PC-9 (cell line): ENCODE measurements at regions not wholly inside any gene's neighbourhood (a gene's known extent, or its start where the extent isn't known, plus 50 kb on each side); places are given as distances from the start of the nearest gene placed in this dataset.

Source experiments
- BruUV-seq: library from RNA; stranded (reverse); fragments of 400-500 nt; replicated peaks from 2 replicates; lab custom pipeline; 2021; lab: Mats Ljungman, UMichigan
- CTCF ChIA-PET: fragments of 300-600 bp; sonication (Branson Sonifier 250); formaldehyde crosslinking; loops from one replicate; lab custom pipeline; 2022; ENCODE audit warnings: antibody characterized with exemption; lab: Charles Lee
- POLR2A ChIA-PET: fragments of 300-600 bp; sonication (Branson Sonifier 250); formaldehyde crosslinking; loops from one replicate; lab custom pipeline; 2022; ENCODE audit warnings: antibody characterized with exemption; ENCODE audit not compliant: unreplicated experiment; lab: Charles Lee
- DNase-seq, 2 experiments: peaks; one replicate each; pipeline versions ENCODE4 v3.0.0 to v3.0.0-alpha.2; 2015 to 2022; ENCODE audit warnings: mixed read lengths in 1 of 2
- H2AFZ ChIP-seq: fragments of 200-600 bp; sonication (generic); 2 replicates; pipeline ENCODE4 v1.8.1; 2017; ENCODE audit warnings: antibody characterized with exemption
- H3F3A ChIP-seq: fragments of 200-600 bp; sonication (generic); 2 replicates; pipeline ENCODE4 v1.8.1; 2017; ENCODE audit warnings: antibody characterized with exemption, mild to moderate bottlenecking, low read depth; ENCODE audit not compliant: insufficient read depth
- H3K27ac ChIP-seq: fragments of 200-600 bp; sonication (generic); 2 replicates; pipeline ENCODE4 v1.6.1; 2016; ENCODE audit warnings: mixed run types
- H3K27me3 ChIP-seq: fragments of 200-600 bp; sonication (generic); 2 replicates; pipeline ENCODE4 v1.6.1; 2016; ENCODE audit warnings: low read depth, mixed run types; ENCODE audit not compliant: insufficient read depth
- H3K36me3 ChIP-seq: fragments of 200-600 bp; sonication (generic); 2 replicates; pipeline ENCODE4 v1.6.1; 2016; ENCODE audit warnings: low read depth, mixed run types
- H3K4me1 ChIP-seq: fragments of 200-600 bp; sonication (generic); replicated peaks from 2 replicates; pipeline ENCODE4 v1.6.1; 2016; ENCODE audit warnings: mixed run types; ENCODE audit not compliant: insufficient read depth
- H3K4me2 ChIP-seq: fragments of 200-600 bp; sonication (generic); 2 replicates; pipeline ENCODE4 v1.6.1; 2017; ENCODE audit warnings: mixed run types
- H3K4me3 ChIP-seq: fragments of 200-600 bp; sonication (generic); 2 replicates; pipeline ENCODE4 v1.6.1; 2016; ENCODE audit warnings: mixed run types
- H3K79me2 ChIP-seq: fragments of 200-600 bp; sonication (generic); 2 replicates; pipeline ENCODE4 v1.6.1; 2017; ENCODE audit warnings: low read depth, mixed run types
- H3K9me2 ChIP-seq: fragments of 200-600 bp; sonication (generic); 2 replicates; pipeline ENCODE4 v1.8.1; 2017; ENCODE audit warnings: mild to moderate bottlenecking; ENCODE audit not compliant: insufficient read depth
- H3K9me3 ChIP-seq: fragments of 200-600 bp; sonication (generic); 2 replicates; pipeline ENCODE4 v1.8.1; 2016; ENCODE audit warnings: low read depth; ENCODE audit not compliant: insufficient read depth
- H4K20me1 ChIP-seq: fragments of 200-600 bp; sonication (generic); 2 replicates; pipeline ENCODE4 v1.8.1; 2017; ENCODE audit not compliant: insufficient read depth
- CTCF ChIP-seq: fragments of 200-600 bp; sonication (generic); conservative IDR thresholded peaks from 2 replicates; pipeline ENCODE4 v1.6.1; 2017; ENCODE audit warnings: mixed run types, antibody characterized with exemption, mild to moderate bottlenecking, moderate library complexity
- EZH2 ChIP-seq: fragments of 200-600 bp; sonication (generic); IDR thresholded peaks from 2 replicates; pipeline ENCODE4 v1.8.0; 2017; ENCODE audit warnings: antibody characterized with exemption, low read depth
- intact Hi-C: fragments of 100-400 bp; cut with micrococcal nuclease; formaldehyde crosslinking; loops from one replicate; pipeline ENCODE4 v1.10.0; 2022; ENCODE audit not compliant: unreplicated experiment

- CTCF ChIA-PET = no interaction called here
- no peak overlapping the region for H3K4me3 ChIP-seq
- DNase-seq = no peak
- H3K9me3 ChIP-seq = no peaks in the 10 kb centered on the region
- no peaks in the 10 kb centered on the region for H3F3A ChIP-seq
- no peak overlapping the region for H3K27ac ChIP-seq
- POLR2A ChIA-PET = interaction anchor here (0.6 kb wide), 2 partner anchors 23 to 468 kb away, joined by 3 to 19 read pairs; no protein-coding TSS in a partner anchor
- H4K20me1 ChIP-seq = no peaks in the 10 kb centered on the region
- no peaks in the 10 kb centered on the region for H3K4me1 ChIP-seq
- BruUV-seq = no TSS peak
- TF ChIP-seq CTCF = no peak
- TF ChIP-seq EZH2 = no peak
- H3K79me2 ChIP-seq = no peaks in the 10 kb centered on the region
- H3K27me3 ChIP-seq = no peaks in the 10 kb centered on the region
- no peaks in the 10 kb centered on the region for H3K36me3 ChIP-seq
- intact Hi-C loops = no loop called here
- H3K9me2 ChIP-seq = no peaks in the 10 kb centered on the region
- H3K4me2 ChIP-seq = no peak overlapping the region
- H2AFZ ChIP-seq = no peak overlapping the region
These were observed 373.8 kb upstream of the MMS22L start for GRCh38 chr6:97656706-97657350.

- CTCF ChIA-PET = no interaction called here
- no peaks in the 10 kb centered on the region for H3F3A ChIP-seq
These were observed 375.1 kb upstream of the MMS22L start for GRCh38 chr6:97658090-97658489.

GRCh38 chr6:97663252-97663651, 380.2 kb upstream of the MMS22L start:
- intact Hi-C loops = no loop called here
- ChIA-PET POLR2A (no interaction called here), CTCF (no interaction called here)
- Histone ChIP-seq H3K9me3 (no peaks in the 10 kb centered on the region), H3K27me3 (no peaks in the 10 kb centered on the region), H4K20me1 (no peaks in the 10 kb centered on the region), H3K9me2 (no peaks in the 10 kb centered on the region), H3K79me2 (no peaks in the 10 kb centered on the region), H3K4me3 (no peak overlapping the region), H3K4me1 (no peaks in the 10 kb centered on the region), H3K27ac (no peak overlapping the region), H2AFZ (no peak overlapping the region), H3K4me2 (no peak overlapping the region), H3F3A (no peaks in the 10 kb centered on the region), H3K36me3 (no peaks in the 10 kb centered on the region)
- DNase-seq = no peak
- TF ChIP-seq EZH2 = no peak
- no TSS peak for BruUV-seq

More at GRCh38 chr6:97658090-97658489, 375.1 kb upstream of the MMS22L start:
- no peaks in the 10 kb centered on the region for H4K20me1 ChIP-seq
- H3K4me3 ChIP-seq = no peak overlapping the region
- H3K4me2 ChIP-seq = no peak overlapping the region
- POLR2A ChIA-PET = no interaction called here
- no peaks in the 10 kb centered on the region for H3K9me3 ChIP-seq
- intact Hi-C loops = no loop called here
- no peaks in the 10 kb centered on the region for H3K79me2 ChIP-seq
- H3K36me3 ChIP-seq = no peaks in the 10 kb centered on the region
- H3K27me3 ChIP-seq = no peaks in the 10 kb centered on the region
- DNase-seq = no peak
- no peaks in the 10 kb centered on the region for H3K4me1 ChIP-seq
- TF ChIP-seq EZH2 (no peak), CTCF (no peak)
- no peaks in the 10 kb centered on the region for H3K9me2 ChIP-seq
- no peak overlapping the region for H2AFZ ChIP-seq
- no peak overlapping the region for H3K27ac ChIP-seq
- no TSS peak for BruUV-seq

- Histone ChIP-seq H2AFZ (no peak overlapping the region), H3K9me3 (no peaks in the 10 kb centered on the region), H3K36me3 (no peaks in the 10 kb centered on the region), H3K79me2 (no peaks in the 10 kb centered on the region), H3K4me2 (no peak overlapping the region), H3K9me2 (no peaks in the 10 kb centered on the region), H3F3A (no peaks in the 10 kb centered on the region), H3K27me3 (no peaks in the 10 kb centered on the region), H3K4me1 (no peaks in the 10 kb centered on the region), H3K27ac (no peak overlapping the region), H3K4me3 (no peak overlapping the region), H4K20me1 (no peaks in the 10 kb centered on the region)
- DNase-seq = no peak
- intact Hi-C loops = no loop called here
- no peak for TF ChIP-seq EZH2
- no peak for TF ChIP-seq CTCF
- CTCF ChIA-PET = no interaction called here
- POLR2A ChIA-PET = no interaction called here
- no TSS peak for BruUV-seq
These were observed 382.4 kb upstream of the MMS22L start for GRCh38 chr6:97665446-97665845.
